Kidney (tissue), 13 donors: ENCODE measurements at regions not wholly inside any gene's neighbourhood (a gene's known extent, or its start where the extent isn't known, plus 50 kb on each side); places are given as distances from the start of the nearest gene placed in this dataset.

Experiments used
- DNase-seq, 5 donors: peaks; one replicate each; pipeline ENCODE4 v3.0.0-alpha.2; 2013 to 2020
- FAIRE-seq: peaks from 2 replicates; lab custom pipeline; 2012; peaks lifted over from hg19 to GRCh38; lab: Jason Lieb, UNC
- H3K27ac ChIP-seq, 2 donors: one replicate each; pipeline ENCODE4 v1.7.0; 2013; ENCODE audit warnings: low read depth in 2 of 2, low read length in 2 of 2, inconsistent platforms in 1 of 2
- H3K27me3 ChIP-seq: one replicate; pipeline ENCODE4 v1.7.1; 2013; ENCODE audit warnings: low read length, inconsistent platforms; ENCODE audit not compliant: control insufficient read depth, insufficient read depth
- H3K36me3 ChIP-seq, 3 donors: one replicate each; pipeline versions ENCODE4 v1.7.0 to v1.7.1; 2013; ENCODE audit warnings: low read length in 3 of 3, control low read depth in 1 of 3, inconsistent platforms in 1 of 3; ENCODE audit not compliant: insufficient read depth in 3 of 3, control insufficient read depth in 2 of 3
- H3K4me1 ChIP-seq, 3 donors: one replicate each; pipeline versions ENCODE4 v1.7.0 to v1.7.1; 2013; ENCODE audit warnings: low read length in 3 of 3, inconsistent platforms in 1 of 3, low read depth in 1 of 3; ENCODE audit not compliant: control insufficient read depth in 2 of 3, insufficient read depth in 2 of 3
- H3K4me3 ChIP-seq, 3 donors: one replicate each; pipeline versions ENCODE4 v1.7.0 to v1.8.1; 2013; ENCODE audit warnings: low read length in 3 of 3, control low read depth in 1 of 3, inconsistent platforms in 1 of 3
- H3K9ac ChIP-seq, 3 donors: one replicate each; pipeline versions ENCODE4 v1.7.0 to v1.7.1; 2013; ENCODE audit warnings: low read length in 3 of 3, control low read depth in 1 of 3, inconsistent platforms in 1 of 3
- H3K9me3 ChIP-seq, 3 donors: one replicate each; pipeline versions ENCODE4 v1.7.0 to v1.7.1; 2013; ENCODE audit warnings: low read length in 3 of 3, control low read depth in 1 of 3, inconsistent platforms in 1 of 3; ENCODE audit not compliant: control insufficient read depth in 2 of 3, insufficient read depth in 1 of 3
- intact Hi-C: fragments of 100-400 bp; cut with DNase I; formaldehyde crosslinking; loops from one replicate; pipeline ENCODE4 v1.11.1; 2022
- TF ChIP-seq, protein P1 (sequence below): IDR thresholded peaks from 3 replicates; pipeline ENCODE4 v1.5.1; 2012; ENCODE audit warnings: mild to moderate bottlenecking, moderate library complexity, borderline replicate concordance; ENCODE audit not compliant: insufficient read depth; ENCODE audit errors: extremely low read depth
- donor health status: control.
- donor health status: control.
- donor health status: control.
- donor health status: control.
- donor health status: control.
- donor health status: DM: yes; HTN: yes; CAD: no.
- donor health status: Normal renal cell carcinoma (clear cell type).

- FAIRE-seq (no peak), DNase-seq (peak in 3 of 5 donors; percentile 21 to 73 (median 25))
- Histone ChIP-seq H3K9me3 (no peaks in the 10 kb centered on the region), H3K27ac (no peak overlapping the region), H3K9ac (no peak overlapping the region), H3K36me3 (no peaks in the 10 kb centered on the region), H3K27me3 (no peaks in the 10 kb centered on the region), H3K4me3 (no peak overlapping the region), H3K4me1 (no peaks in the 10 kb centered on the region)
- intact Hi-C loops, result no loop called here
- TF ChIP-seq, protein P1, sequence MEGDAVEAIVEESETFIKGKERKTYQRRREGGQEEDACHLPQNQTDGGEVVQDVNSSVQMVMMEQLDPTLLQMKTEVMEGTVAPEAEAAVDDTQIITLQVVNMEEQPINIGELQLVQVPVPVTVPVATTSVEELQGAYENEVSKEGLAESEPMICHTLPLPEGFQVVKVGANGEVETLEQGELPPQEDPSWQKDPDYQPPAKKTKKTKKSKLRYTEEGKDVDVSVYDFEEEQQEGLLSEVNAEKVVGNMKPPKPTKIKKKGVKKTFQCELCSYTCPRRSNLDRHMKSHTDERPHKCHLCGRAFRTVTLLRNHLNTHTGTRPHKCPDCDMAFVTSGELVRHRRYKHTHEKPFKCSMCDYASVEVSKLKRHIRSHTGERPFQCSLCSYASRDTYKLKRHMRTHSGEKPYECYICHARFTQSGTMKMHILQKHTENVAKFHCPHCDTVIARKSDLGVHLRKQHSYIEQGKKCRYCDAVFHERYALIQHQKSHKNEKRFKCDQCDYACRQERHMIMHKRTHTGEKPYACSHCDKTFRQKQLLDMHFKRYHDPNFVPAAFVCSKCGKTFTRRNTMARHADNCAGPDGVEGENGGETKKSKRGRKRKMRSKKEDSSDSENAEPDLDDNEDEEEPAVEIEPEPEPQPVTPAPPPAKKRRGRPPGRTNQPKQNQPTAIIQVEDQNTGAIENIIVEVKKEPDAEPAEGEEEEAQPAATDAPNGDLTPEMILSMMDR, result no peak
Measured at GRCh38 chrX:150200820-150201287, 162.3 kb upstream of the MAMLD1 start.

DNA sequence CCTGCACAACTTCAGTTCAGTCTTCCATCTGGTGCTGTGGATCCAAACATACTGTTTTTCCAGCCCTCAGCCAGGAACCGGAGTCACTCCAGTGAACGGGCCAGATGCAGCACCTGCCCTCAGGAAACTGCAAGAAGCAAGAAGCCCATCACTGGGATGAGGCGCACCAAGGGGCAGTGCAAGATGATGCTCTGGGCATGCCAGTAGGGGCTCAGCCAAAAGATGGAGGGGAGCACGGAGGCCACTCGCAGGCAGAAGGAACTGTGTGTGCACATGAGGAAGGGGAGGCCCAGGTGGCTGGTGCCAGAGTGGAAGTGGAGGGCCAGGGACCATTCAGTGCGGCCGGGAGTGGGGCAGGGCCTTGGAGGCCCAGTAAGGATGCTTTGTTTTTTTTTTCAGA, 161.7 kb upstream of the MAMLD1 start:
- intact Hi-C loops, result no loop called here
- H3K27me3 ChIP-seq, result no peaks in the 10 kb centered on the region
- no peak for DNase-seq
- no peaks in the 10 kb centered on the region for H3K4me1 ChIP-seq
- no peaks in the 10 kb centered on the region for H3K9me3 ChIP-seq
- no peak for FAIRE-seq
- TF ChIP-seq, protein P1, result no peak
- no peaks in the 10 kb centered on the region for H3K36me3 ChIP-seq
- H3K4me3 ChIP-seq, result no peak overlapping the region
- H3K27ac ChIP-seq, result no peak overlapping the region
- no peak overlapping the region for H3K9ac ChIP-seq

DNA sequence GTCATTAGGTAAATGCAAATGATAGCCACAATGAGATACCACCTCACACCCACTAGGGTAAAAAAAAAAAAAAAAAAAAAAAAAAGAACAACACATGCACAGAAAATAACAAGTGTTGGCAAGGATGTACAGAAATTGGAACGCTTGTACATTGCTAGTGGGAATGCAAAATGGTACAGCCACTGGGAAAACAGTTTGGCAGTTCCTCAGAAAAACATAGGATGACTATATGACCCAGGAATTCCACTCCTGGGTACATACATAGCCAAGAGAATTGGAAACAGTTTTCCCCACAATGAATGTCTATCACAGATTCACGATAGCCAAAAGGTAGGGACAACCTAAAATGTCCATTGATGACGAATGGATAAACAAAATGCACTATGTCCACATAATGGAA, 161.3 kb upstream of the MAMLD1 start:
- FAIRE-seq (no peak), DNase-seq (no peak)
- Histone ChIP-seq H3K9ac (no peak overlapping the region), H3K27me3 (no peaks in the 10 kb centered on the region), H3K9me3 (no peaks in the 10 kb centered on the region), H3K4me1 (no peaks in the 10 kb centered on the region), H3K27ac (no peak overlapping the region), H3K36me3 (no peaks in the 10 kb centered on the region), H3K4me3 (no peak overlapping the region)
- TF ChIP-seq, protein P1, result no peak
- intact Hi-C loops, result no loop called here

DNA sequence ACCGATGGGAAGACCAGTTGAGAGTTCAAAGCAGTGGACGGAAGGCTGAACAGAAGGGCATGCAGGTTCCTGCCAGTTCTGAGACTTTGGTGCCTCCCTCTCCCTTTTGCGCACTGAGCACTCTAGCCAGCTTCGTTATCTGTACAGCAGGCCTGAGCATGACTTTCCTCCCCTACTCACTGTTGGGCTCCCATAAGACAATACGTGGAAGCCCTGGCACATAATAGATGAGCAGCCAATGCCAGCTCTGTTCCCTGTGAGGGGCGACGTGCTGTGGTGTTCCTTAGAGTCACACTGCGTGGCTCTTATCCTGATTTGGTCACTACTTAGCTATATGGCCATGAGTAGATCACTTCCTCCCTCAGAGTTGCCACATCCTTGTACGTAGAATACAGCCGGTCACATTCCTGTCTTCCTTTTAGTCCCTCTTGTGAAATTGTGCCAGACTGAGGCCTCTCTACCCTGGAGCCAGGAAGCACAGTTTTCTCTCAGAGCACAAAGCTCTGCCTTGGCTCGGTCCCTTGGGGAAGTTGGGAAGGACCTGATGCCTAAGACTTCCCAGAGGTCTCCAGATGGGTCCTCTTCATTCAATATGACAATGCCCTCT, 160.4 kb upstream of the MAMLD1 start:
- FAIRE-seq, result no peak
- H3K27ac ChIP-seq, result no peak overlapping the region
- TF ChIP-seq, protein P1, result no peak

More for the DNA sequence above, 160.4 kb upstream of the MAMLD1 start:
- DNase-seq, result no peak
- Histone ChIP-seq H3K9me3 (no peaks in the 10 kb centered on the region), H3K9ac (no peak overlapping the region), H3K36me3 (no peaks in the 10 kb centered on the region), H3K4me1 (no peaks in the 10 kb centered on the region), H3K27me3 (no peaks in the 10 kb centered on the region), H3K4me3 (no peak overlapping the region)
- intact Hi-C loops, result no loop called here
